GM06990 (cell line): ENCODE measurements at regions not wholly inside any gene's neighbourhood (a gene's known extent, or its start where the extent isn't known, plus 50 kb on each side); places are given as distances from the start of the nearest gene placed in this dataset.

ENCODE experiments used
- DNase-seq: peaks from one replicate; pipeline ENCODE4 v3.0.0-alpha.2; 2011; ENCODE audit not compliant: insufficient read length; ENCODE audit errors: extremely low read depth
- H3K27me3 ChIP-seq: replicated peaks from 2 replicates; pipeline ENCODE4 v1.6.0; 2011; ENCODE audit warnings: low read length; ENCODE audit not compliant: control insufficient read depth, insufficient read depth
- H3K36me3 ChIP-seq: 2 replicates; pipeline ENCODE4 v1.5.1; 2011; ENCODE audit warnings: low read length; ENCODE audit not compliant: control insufficient read depth, insufficient read depth
- H3K4me3 ChIP-seq: replicated peaks from 2 replicates; pipeline ENCODE4 v1.5.1; 2011; ENCODE audit warnings: low read depth, mild to moderate bottlenecking, control low read depth, low read length
- CTCF ChIP-seq: IDR thresholded peaks from 2 replicates; pipeline ENCODE4 v1.5.1; 2011; ENCODE audit warnings: low read length, control low read depth, mild to moderate bottlenecking, inconsistent platforms; ENCODE audit not compliant: insufficient read depth, poor library complexity, severe bottlenecking

- TF ChIP-seq CTCF = no peak
- no peaks in the 10 kb centered on the region for H3K36me3 ChIP-seq
- no peak for DNase-seq
- H3K27me3 ChIP-seq = no peaks in the 10 kb centered on the region
- H3K4me3 ChIP-seq = no peak overlapping the region
These were observed 387.3 kb downstream of the SPRY1 start for GRCh38 chr4:123783921-123784320.

GRCh38 chr4:123784626-123785025 is 388.0 kb downstream of the SPRY1 start:
- Histone ChIP-seq H3K4me3 (no peak overlapping the region), H3K27me3 (no peaks in the 10 kb centered on the region), H3K36me3 (no peaks in the 10 kb centered on the region)
- TF ChIP-seq CTCF = no peak
- no peak for DNase-seq

DNA sequence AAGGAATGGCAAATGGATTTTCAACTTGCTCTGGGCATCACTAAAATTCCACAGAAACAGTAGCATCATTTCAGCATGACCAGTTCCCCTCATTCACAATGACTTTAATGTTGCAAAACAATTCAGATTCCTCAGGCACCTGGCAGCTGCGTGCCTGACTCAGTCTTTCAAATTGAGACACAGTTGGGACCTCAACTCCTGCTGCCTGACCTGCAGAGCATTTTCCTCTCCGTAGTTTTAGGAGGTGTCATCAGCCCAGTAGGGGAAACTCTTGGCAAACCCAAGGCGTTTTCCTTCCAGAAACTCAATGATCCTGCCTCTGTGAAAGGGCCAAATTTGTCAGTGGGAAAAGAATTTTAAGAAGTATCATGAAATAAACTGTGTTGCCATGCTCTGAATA is 388.9 kb downstream of the SPRY1 start:
- DNase-seq = no peak
- no peaks in the 10 kb centered on the region for H3K27me3 ChIP-seq
- H3K4me3 ChIP-seq = no peak overlapping the region
- no peaks in the 10 kb centered on the region for H3K36me3 ChIP-seq
- TF ChIP-seq CTCF = no peak

- no peak for TF ChIP-seq CTCF
- DNase-seq = no peak
- Histone ChIP-seq H3K36me3 (no peaks in the 10 kb centered on the region), H3K4me3 (no peak overlapping the region), H3K27me3 (no peaks in the 10 kb centered on the region)
These were observed 389.7 kb downstream of the SPRY1 start for GRCh38 chr4:123786163-123786915.

- no peak for DNase-seq
- H3K36me3 ChIP-seq = no peaks in the 10 kb centered on the region
- H3K4me3 ChIP-seq = no peak overlapping the region
- TF ChIP-seq CTCF = no peak
- no peaks in the 10 kb centered on the region for H3K27me3 ChIP-seq
These were observed 390.3 kb downstream of the SPRY1 start for GRCh38 chr4:123786920-123787319.
